Stimulated activated CD8-positive, alpha-beta memory T cell treated with anti-CD3 and anti-CD28 coated beads, Interleukin-15, amount 100 ng/mL, for 48 hours (primary cell): ENCODE measurements at regions not wholly inside any gene's neighbourhood (a gene's known extent, or its start where the extent isn't known, plus 50 kb on each side); places are given as distances from the start of the nearest gene placed in this dataset.
"Not testable (repeated sequence)": the region's sequence is repeated elsewhere in the genome, so short reads cannot be mapped to it uniquely, and the experiment has no call there.

Experiments
- DNase-seq, 2 donors: peaks; one replicate each; pipeline ENCODE4 v3.0.0-alpha.2; 2020; ENCODE audit warnings: low read depth in 2 of 2

- no peak for DNase-seq
Observed at GRCh38 chrX:109878236-109878635, 124.7 kb upstream of the TMEM164 start.

DNA sequence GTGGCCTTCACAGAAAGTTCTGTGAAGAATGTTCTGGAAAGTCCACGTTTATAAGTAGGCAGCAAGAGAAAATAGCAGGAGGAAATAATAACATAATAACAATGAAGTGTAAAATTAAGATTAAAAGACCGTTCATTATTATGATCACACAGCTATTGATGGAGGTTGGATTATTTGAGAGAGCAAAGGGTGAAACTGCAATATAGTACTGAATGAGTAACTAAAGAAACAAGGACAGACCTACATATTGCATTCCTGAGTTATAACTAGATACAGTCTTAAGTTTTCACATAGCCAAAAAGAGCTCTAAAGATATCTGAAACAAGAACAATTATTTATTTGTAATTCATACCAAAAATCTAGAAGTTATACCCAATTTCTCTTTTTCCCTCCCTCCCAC, 122.9 kb upstream of the TMEM164 start:
- no peak for DNase-seq

GRCh38 chrX:109880629-109881028, 122.3 kb upstream of the TMEM164 start:
- DNase-seq = no peak

DNA sequence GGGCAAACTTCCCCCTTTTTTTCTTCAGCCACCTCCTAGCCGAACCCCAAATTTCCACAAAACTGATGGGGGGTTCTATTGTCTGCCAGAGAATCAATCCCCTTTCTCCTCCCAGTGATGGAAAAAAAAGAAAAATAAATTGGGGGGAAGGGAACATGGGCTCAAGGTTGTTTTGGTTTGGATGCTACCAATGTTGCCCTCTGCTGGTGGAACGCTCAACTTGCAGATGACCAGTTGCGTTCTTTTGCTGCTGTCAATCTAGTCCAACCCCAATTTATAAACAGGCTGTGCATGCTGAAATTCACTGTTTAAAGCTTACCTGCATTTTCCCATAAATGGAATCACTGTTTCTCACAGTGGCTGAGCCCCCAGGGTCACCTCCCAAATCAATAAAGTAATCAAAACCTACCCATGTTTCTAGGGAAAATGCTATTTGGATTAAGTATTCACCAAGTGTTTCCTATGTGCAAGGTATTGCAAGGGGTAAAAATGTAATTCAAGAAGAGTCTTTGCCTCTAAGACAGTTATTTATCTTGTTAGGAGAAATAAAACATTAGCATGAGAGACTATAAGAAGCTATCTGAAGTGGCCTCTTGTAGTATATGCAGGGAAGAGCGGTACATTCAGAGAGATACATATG, 116.7 kb upstream of the TMEM164 start:
- DNase-seq = peak in 1 of 2 donors; percentile 11

DNA sequence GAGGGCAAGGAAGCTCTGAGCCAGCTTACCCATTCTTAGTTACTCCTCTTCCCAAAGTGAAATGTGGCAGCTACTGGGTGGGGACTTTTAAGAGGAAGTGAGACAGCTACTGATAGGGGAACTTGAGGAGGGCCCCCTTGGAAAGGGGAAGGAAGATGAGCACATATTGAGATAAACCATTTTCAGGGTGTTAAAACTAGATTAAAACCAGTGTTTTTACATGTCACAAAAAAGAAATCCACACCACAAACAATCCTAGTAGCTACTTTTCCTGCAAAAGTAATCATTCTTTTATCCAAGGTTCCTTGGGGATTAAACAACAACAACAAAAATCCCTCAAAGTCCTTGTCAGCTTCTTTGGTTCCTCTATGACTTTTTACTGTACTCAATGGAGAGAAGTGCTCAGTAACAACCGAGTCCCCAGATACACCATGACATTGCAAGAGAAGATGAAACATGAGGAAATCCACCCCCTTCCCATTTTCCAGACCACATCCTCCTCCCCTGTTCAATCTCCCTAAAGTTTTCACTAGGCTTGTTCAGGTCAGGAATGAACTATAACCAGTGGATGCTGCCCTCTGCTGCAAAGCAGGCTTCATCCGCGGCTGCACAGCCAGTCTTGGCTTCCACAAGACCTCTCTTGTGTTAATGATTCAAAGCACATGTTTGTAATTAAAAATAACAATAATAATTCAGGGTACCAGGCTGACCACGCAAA, 113.5 kb upstream of the TMEM164 start:
- DNase-seq = no peak

GRCh38 chrX:109890300-109890699, 112.6 kb upstream of the TMEM164 start:
- DNase-seq = no peak

DNA sequence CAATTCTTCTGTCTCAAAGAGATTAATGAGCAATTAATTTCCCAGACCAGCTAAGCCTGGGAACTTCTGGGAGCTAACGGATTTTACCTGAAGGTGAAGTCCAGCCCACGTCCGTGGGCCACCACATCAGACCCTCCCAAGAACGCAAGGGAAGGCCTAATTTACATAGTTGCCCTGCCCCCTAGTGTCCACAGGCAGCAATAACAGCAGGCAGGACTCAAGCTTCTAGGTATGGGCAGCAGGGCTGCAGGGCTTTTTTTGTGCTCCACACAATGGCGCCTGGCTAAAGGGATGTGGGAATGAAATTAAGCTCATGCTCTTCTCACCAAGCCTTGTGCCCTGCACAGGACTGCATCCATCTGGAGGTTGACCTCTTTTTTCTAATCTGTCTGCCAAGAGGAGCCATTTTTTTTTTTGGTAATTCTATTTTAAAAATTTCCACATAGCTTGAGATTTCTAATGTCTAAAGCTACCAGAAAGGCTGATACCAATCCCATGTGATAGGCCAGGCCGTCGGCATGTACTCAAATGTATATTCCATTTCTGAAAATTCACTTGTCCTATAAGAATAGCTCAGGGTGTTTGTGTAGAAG, 111.9 kb upstream of the TMEM164 start:
- peak; percentile 4 to 20 for DNase-seq

DNA sequence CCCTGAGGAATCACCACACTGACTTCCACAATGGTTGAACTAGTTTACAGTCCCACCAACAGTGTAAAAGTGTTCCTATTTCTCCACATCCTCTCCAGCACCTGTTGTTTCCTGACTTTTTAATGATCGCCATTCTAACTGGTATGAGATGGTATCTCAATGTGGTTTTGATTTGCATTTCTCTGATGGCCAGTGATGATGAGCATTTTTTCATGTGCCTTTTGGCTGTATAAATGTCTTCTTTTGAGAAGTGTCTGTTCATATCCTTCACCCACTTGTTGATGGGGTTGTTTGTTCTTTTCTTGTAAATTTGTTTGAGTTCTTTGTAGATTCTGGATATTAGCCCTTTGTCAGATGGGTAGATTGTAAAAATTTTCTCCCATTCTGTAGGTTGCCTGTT, 106.9 kb upstream of the TMEM164 start:
- not testable (repeated sequence) for DNase-seq

DNA sequence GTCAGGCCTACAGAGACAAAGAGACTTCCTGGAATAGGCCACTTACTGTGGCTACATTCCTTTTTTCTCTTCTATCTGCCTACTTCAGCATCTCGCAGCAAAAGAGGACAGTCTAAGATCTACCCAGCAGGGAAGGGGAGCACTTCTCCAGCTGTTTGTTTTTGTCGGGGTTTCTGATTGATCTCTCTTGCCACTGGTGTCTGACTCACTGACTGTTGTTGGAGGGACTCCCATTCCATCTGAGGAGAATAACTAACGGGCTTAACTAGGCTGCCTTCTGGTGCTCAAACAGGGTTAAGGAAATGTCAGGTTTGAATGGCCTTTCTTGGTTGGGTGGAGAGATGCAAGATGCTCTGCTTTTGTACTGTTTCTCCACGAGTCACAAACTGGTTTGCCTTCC, 100.2 kb upstream of the TMEM164 start:
- no peak for DNase-seq

- no peak for DNase-seq
Observed at GRCh38 chrX:109911046-109911445, 91.9 kb upstream of the TMEM164 start.

GRCh38 chrX:109912993-109913392, 89.9 kb upstream of the TMEM164 start:
- not testable (repeated sequence) for DNase-seq

GRCh38 chrX:109914114-109914849, 88.6 kb upstream of the TMEM164 start:
- no peak for DNase-seq

GRCh38 chrX:109918753-109919152, 84.2 kb upstream of the TMEM164 start:
- DNase-seq = no peak

GRCh38 chrX:109920325-109920724, 82.6 kb upstream of the TMEM164 start:
- DNase-seq = no peak

DNA sequence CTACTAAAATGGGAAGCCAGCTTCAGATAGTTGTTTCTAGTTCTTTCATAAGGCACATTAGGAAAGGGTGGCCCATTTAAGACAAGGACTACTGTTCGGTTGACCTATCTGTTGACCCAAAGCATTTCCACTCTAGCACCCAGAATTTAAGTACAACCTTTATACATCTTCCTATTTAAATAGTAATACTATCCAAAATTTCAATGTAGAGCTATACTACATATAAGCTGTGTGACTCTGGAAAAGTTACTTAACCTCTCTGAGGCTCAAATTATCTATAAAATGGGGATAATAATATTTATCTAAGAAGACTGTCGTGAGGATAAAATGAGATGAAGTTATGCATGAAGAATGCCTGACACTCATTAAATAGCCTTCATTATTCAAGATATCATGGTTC, 82.0 kb upstream of the TMEM164 start:
- DNase-seq = no peak

DNA sequence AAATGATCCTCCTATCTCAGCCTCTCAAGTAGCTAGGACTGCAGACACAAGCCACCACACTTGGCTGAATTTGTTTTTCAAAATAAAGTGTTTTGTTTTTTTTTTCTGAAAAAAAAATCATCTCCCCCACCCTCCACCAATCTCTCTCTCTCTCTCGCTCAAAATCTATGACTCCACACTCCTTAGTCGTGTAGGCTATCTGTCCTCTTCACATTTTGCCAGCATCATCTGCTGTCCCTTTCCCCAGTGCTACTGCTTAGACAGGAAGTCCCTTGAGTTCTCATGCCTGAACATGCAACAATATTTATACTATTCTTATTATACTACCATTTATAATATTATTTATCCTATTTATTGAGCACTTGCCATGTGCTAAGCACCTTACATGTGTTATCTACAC, 80.7 kb upstream of the TMEM164 start:
- DNase-seq = no peak

DNA sequence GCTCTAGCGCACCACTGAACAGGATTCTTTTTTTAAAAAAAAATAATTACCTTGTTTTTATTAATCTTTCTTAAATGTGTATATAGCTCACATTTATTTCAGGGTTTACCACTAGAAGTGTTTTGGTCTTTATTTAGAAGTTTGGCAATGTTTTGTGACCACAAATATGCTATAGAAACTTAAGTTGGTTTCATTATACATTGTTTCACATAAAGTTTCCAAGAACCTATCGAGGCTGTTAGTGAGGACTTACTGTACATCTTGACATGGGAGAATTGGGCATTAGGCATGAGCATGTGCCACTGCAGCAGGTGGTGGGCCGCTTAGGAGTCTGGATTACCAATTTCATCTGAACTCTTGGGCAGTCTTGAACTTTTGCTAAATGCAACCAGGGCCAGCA, 77.9 kb upstream of the TMEM164 start:
- not testable (repeated sequence) for DNase-seq

GRCh38 chrX:109925656-109926055, 77.3 kb upstream of the TMEM164 start:
- DNase-seq = no peak

DNA sequence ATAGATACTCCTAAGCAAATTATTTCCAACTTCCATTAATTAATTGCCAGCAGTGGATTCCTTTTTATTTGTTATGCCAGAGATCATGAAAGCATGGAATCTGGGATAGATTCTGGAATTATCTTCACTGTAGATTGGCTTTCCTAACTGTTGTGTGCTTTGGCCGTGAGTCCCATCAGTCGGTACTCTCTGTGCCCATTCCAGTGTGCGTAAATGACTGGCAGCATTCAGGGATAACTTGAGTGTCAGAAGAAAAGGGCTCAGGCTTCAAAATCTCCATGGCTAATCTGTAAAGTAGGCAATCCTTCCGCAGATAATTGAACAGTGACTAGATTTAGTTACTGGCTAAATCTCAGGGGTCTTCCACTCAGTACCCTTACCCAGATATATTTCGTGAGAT, 76.8 kb upstream of the TMEM164 start:
- no peak for DNase-seq

- DNase-seq = no peak
Observed at GRCh38 chrX:109926743-109927662, 75.9 kb upstream of the TMEM164 start.

DNA sequence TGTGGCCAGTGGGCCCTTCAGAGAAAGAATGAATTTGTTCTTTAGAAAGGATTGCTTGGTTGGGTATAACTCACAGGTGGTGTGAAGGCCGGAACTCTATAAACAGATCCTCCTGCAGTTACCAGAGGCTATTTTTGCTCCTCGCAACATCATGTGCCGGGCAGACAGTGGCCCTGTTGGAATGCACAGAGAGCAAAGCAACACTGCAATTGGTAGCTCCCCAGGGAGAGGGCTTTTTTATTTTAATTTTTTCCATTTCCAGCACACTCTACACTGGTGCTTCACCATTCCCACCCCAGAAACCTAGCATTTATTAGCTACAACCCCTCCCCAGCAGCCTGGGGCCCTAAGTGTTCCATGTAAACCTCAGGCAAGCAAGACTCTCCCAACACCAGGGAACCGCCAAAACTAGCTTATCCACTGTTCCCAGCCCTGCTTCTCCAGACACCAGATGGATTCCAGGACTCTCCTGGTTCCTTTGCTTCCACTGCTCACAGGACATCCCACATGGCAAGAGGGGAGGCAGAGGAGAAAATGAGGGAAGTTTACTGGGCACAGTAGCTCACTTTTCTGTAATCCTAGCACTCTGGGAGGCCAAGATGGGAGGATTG, 75.1 kb upstream of the TMEM164 start:
- no peak for DNase-seq
